Suprapubic skin (tissue), 4 donors: ENCODE measurements at regions not wholly inside any gene's neighbourhood (a gene's known extent, or its start where the extent isn't known, plus 50 kb on each side); places are given as distances from the start of the nearest gene placed in this dataset.

Experiments used
- EP300 ChIP-seq: sonication (generic); formaldehyde crosslinking; IDR thresholded peaks from one replicate; pipeline ENCODE4 v1.6.1; 2017; ENCODE audit warnings: antibody characterized with exemption
- POLR2A ChIP-seq, 2 donors: fragments of 450-650 bp; IDR thresholded peaks; one replicate each; pipeline ENCODE4 v1.6.1; 2017; ENCODE audit warnings: antibody characterized with exemption in 2 of 2, mild to moderate bottlenecking in 2 of 2, moderate library complexity in 2 of 2
- POLR2AphosphoS5 ChIP-seq, 3 donors: sonication (generic); formaldehyde crosslinking; IDR thresholded peaks; one replicate each; pipeline ENCODE4 v1.6.1; 2017; ENCODE audit warnings: antibody characterized with exemption in 3 of 3
- TF ChIP-seq, protein P1 (sequence below), 2 donors: fragments of 200-600 bp in 1 of 2; fragments of 450-650 bp in 1 of 2; sonication (generic) in 1 of 2; IDR thresholded peaks; one replicate each; pipeline ENCODE4 v1.5.1; 2016 to 2019; ENCODE audit warnings: antibody characterized with exemption in 2 of 2, mild to moderate bottlenecking in 1 of 2, moderate library complexity in 1 of 2

DNA sequence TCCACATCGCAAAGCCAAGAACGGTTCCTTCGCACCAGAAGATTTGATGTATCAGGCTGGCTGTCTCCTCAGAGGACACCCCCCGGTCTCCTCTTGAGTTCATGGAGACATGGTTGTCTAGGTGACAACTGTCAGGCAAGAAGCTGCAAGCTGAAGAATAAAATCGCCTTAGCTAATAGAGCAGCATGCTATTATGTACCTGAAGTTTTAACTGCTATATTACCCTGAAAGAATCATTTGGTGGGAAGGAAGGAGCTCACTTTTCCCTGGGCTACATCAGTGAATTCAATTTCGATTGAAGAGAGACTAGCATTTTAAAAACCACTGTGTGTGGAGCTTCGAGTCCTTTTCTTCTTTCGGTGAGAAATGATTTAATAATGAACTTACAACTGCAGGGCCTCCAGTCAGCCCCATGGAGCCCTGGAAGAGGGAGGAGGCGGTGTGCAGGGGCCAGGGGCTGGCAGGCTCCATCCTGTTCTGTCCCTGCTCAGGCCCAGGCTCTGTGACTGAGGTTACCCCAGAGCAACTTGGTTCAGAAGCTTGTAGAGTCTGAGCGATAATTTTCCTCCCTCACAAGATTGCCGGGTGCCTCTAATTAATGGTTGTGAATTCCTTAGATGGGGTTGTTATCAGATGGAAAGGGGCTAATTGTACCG lies 191.3 kb downstream of the MID1IP1 start:
- TF ChIP-seq, protein P1, sequence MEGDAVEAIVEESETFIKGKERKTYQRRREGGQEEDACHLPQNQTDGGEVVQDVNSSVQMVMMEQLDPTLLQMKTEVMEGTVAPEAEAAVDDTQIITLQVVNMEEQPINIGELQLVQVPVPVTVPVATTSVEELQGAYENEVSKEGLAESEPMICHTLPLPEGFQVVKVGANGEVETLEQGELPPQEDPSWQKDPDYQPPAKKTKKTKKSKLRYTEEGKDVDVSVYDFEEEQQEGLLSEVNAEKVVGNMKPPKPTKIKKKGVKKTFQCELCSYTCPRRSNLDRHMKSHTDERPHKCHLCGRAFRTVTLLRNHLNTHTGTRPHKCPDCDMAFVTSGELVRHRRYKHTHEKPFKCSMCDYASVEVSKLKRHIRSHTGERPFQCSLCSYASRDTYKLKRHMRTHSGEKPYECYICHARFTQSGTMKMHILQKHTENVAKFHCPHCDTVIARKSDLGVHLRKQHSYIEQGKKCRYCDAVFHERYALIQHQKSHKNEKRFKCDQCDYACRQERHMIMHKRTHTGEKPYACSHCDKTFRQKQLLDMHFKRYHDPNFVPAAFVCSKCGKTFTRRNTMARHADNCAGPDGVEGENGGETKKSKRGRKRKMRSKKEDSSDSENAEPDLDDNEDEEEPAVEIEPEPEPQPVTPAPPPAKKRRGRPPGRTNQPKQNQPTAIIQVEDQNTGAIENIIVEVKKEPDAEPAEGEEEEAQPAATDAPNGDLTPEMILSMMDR (IDR thresholded peaks at IDR 0.05), result no peak
- no peak for TF ChIP-seq POLR2A (IDR thresholded peaks at IDR 0.05)
- no peak for TF ChIP-seq EP300
- TF ChIP-seq POLR2AphosphoS5 (IDR thresholded peaks at IDR 0.05), result no peak
